ENCODE measurements at regions not wholly inside any gene's neighbourhood (a gene's known extent, or its start where the extent isn't known, plus 50 kb on each side); places are given as distances from the start of the nearest gene placed in this dataset.

- CTCF ChIA-PET: no interaction called here
Measured at GRCh38 chr6:101080597-101080996, 199.5 kb upstream of the ASCC3 start.

DNA sequence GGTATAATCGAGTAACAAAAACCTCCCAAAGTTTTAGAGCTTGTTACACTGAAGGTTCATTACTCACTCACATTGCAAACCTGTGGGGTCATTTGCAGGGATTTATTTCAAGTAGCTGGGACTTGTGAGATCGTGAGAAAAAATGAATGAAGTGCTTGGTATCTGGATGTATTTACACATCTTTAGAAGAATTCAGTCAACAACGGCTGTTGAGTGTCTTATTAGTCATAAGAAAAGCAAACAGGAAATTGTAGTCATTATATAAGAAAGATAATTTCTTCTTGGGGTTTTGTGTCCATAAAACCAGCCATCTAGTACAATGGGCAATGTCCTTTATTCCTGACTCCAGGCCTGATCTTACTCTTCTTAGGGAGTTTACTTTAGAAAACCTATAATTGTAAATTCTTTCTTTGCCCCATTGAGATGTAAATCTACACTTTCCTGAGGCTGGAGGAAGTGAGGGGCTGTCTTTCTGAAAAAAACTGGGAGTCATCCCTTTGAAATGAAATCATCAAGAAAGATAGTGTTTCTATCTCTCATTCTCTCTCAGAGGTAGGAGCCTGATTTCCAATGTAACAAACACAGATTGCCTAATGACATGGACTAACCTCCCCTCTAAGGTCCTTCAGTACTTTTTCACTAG, 202.5 kb upstream of the ASCC3 start:
- Histone ChIP-seq H3K27ac (ENCODE audit: insufficient read depth in 1 of 2, low read depth in 1 of 2, low read length in 2 of 2, poor library complexity in 1 of 2, severe bottlenecking in 2 of 2) (no peak overlapping the region), H3K9me3 (ENCODE audit: control extremely low read depth in 1 of 5, control insufficient read depth in 4 of 5, insufficient read depth in 2 of 5, low read depth in 1 of 5, low read length in 4 of 5) (no peaks in the 10 kb centered on the region), H3K27me3 (replicated peaks in 2 of 5; ENCODE audit: control insufficient read depth in 4 of 5, insufficient read depth in 5 of 5, low read length in 4 of 5) (no peaks in the 10 kb centered on the region), H3K4me1 (ENCODE audit: control extremely low read depth in 1 of 4, control insufficient read depth in 4 of 4, insufficient read depth in 4 of 4, low read length in 3 of 4) (no peaks in the 10 kb centered on the region), H3K36me3 (ENCODE audit: control insufficient read depth in 4 of 4, insufficient read depth in 4 of 4, low read length in 3 of 4) (no peaks in the 10 kb centered on the region), H3K4me3 (ENCODE audit: control insufficient read depth in 1 of 7, extremely low read depth in 1 of 7, insufficient read depth in 4 of 7, low read depth in 2 of 7, low read length in 6 of 7) (no peak overlapping the region)
- ChIA-PET CTCF (no interaction called here), POLR2A (no interaction called here)
- DNase-seq: no peak
- WGBS (ENCODE audit: insufficient coverage): no CpG with 5 or more reads among the region's 3 CpGs

More at GRCh38 chr6:101080597-101080996, 199.5 kb upstream of the ASCC3 start:
- H3K4me1 ChIP-seq (ENCODE audit: control extremely low read depth in 1 of 4, control insufficient read depth in 4 of 4, insufficient read depth in 4 of 4, low read length in 3 of 4): no peaks in the 10 kb centered on the region
- no peak overlapping the region for H3K4me3 ChIP-seq (ENCODE audit: control insufficient read depth in 1 of 7, extremely low read depth in 1 of 7, insufficient read depth in 4 of 7, low read depth in 2 of 7, low read length in 6 of 7)
- DNase-seq: no peak
- WGBS (ENCODE audit: insufficient coverage): 100% methylated on average over 1 of the region's 2 CpGs
- no peaks in the 10 kb centered on the region for H3K9me3 ChIP-seq (ENCODE audit: control extremely low read depth in 1 of 5, control insufficient read depth in 4 of 5, insufficient read depth in 2 of 5, low read depth in 1 of 5, low read length in 4 of 5)
- H3K27me3 ChIP-seq (replicated peaks in 2 of 5; ENCODE audit: control insufficient read depth in 4 of 5, insufficient read depth in 5 of 5, low read length in 4 of 5): no peaks in the 10 kb centered on the region
- no peaks in the 10 kb centered on the region for H3K36me3 ChIP-seq (ENCODE audit: control insufficient read depth in 4 of 4, insufficient read depth in 4 of 4, low read length in 3 of 4)
- POLR2A ChIA-PET: no interaction called here
- no peak overlapping the region for H3K27ac ChIP-seq (ENCODE audit: insufficient read depth in 1 of 2, low read depth in 1 of 2, low read length in 2 of 2, poor library complexity in 1 of 2, severe bottlenecking in 2 of 2)

GRCh38 chr6:101085327-101085726, 204.2 kb upstream of the ASCC3 start:
- Histone ChIP-seq H3K4me3 (ENCODE audit: control insufficient read depth in 1 of 7, extremely low read depth in 1 of 7, insufficient read depth in 4 of 7, low read depth in 2 of 7, low read length in 6 of 7) (no peak overlapping the region), H3K36me3 (ENCODE audit: control insufficient read depth in 4 of 4, insufficient read depth in 4 of 4, low read length in 3 of 4) (no peaks in the 10 kb centered on the region), H3K9me3 (ENCODE audit: control extremely low read depth in 1 of 5, control insufficient read depth in 4 of 5, insufficient read depth in 2 of 5, low read depth in 1 of 5, low read length in 4 of 5) (no peaks in the 10 kb centered on the region), H3K27me3 (replicated peaks in 2 of 5; ENCODE audit: control insufficient read depth in 4 of 5, insufficient read depth in 5 of 5, low read length in 4 of 5) (no peaks in the 10 kb centered on the region), H3K4me1 (ENCODE audit: control extremely low read depth in 1 of 4, control insufficient read depth in 4 of 4, insufficient read depth in 4 of 4, low read length in 3 of 4) (no peaks in the 10 kb centered on the region), H3K27ac (ENCODE audit: insufficient read depth in 1 of 2, low read depth in 1 of 2, low read length in 2 of 2, poor library complexity in 1 of 2, severe bottlenecking in 2 of 2) (no peak overlapping the region)
- WGBS (ENCODE audit: insufficient coverage): 33% methylated on average over 1 of the region's 3 CpGs
- ChIA-PET CTCF (no interaction called here), POLR2A (no interaction called here)
- no peak for DNase-seq

DNA sequence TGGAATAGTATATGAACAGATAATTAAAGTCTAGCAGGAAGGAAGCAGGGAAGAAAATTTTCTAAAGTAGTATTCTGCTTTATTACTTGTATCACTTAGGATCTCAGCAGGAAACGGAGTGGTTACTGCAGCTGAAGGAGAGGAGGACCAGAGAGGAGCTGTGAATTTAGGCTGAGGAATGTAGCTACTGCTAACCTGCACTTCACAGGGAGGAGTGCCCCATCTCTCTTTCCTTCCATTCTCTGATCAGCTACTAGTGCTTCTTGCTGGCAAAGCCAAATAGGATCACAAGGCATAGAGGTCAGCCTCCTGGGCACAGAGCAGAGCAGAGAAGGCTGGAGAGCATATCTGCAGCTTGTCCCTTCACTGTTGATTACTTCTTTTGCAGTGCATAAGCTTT, 205.3 kb upstream of the ASCC3 start:
- no peaks in the 10 kb centered on the region for H3K27me3 ChIP-seq (replicated peaks in 2 of 5; ENCODE audit: control insufficient read depth in 4 of 5, insufficient read depth in 5 of 5, low read length in 4 of 5)
- no peaks in the 10 kb centered on the region for H3K9me3 ChIP-seq (ENCODE audit: control extremely low read depth in 1 of 5, control insufficient read depth in 4 of 5, insufficient read depth in 2 of 5, low read depth in 1 of 5, low read length in 4 of 5)
- no peak for DNase-seq
- 33% methylated on average over 1 of the region's 1 CpG for WGBS (ENCODE audit: insufficient coverage)
- no peaks in the 10 kb centered on the region for H3K36me3 ChIP-seq (ENCODE audit: control insufficient read depth in 4 of 4, insufficient read depth in 4 of 4, low read length in 3 of 4)
- H3K27ac ChIP-seq (ENCODE audit: insufficient read depth in 1 of 2, low read depth in 1 of 2, low read length in 2 of 2, poor library complexity in 1 of 2, severe bottlenecking in 2 of 2): no peak overlapping the region
- H3K4me3 ChIP-seq (ENCODE audit: control insufficient read depth in 1 of 7, extremely low read depth in 1 of 7, insufficient read depth in 4 of 7, low read depth in 2 of 7, low read length in 6 of 7): no peak overlapping the region
- CTCF ChIA-PET: no interaction called here
- POLR2A ChIA-PET: no interaction called here
- no peaks in the 10 kb centered on the region for H3K4me1 ChIP-seq (ENCODE audit: control extremely low read depth in 1 of 4, control insufficient read depth in 4 of 4, insufficient read depth in 4 of 4, low read length in 3 of 4)

GRCh38 chr6:101088594-101088993, 207.5 kb upstream of the ASCC3 start:
- no CpG with 5 or more reads among the region's 2 CpGs for WGBS (ENCODE audit: insufficient coverage)
- no peak for DNase-seq
- POLR2A ChIA-PET: no interaction called here
- H3K27ac ChIP-seq (ENCODE audit: insufficient read depth in 1 of 2, low read depth in 1 of 2, low read length in 2 of 2, poor library complexity in 1 of 2, severe bottlenecking in 2 of 2): no peak overlapping the region
- no peaks in the 10 kb centered on the region for H3K4me1 ChIP-seq (ENCODE audit: control extremely low read depth in 1 of 4, control insufficient read depth in 4 of 4, insufficient read depth in 4 of 4, low read length in 3 of 4)
- CTCF ChIA-PET: no interaction called here
- no peak overlapping the region for H3K4me3 ChIP-seq (ENCODE audit: control insufficient read depth in 1 of 7, extremely low read depth in 1 of 7, insufficient read depth in 4 of 7, low read depth in 2 of 7, low read length in 6 of 7)
- H3K36me3 ChIP-seq (ENCODE audit: control insufficient read depth in 4 of 4, insufficient read depth in 4 of 4, low read length in 3 of 4): no peaks in the 10 kb centered on the region
- H3K9me3 ChIP-seq (ENCODE audit: control extremely low read depth in 1 of 5, control insufficient read depth in 4 of 5, insufficient read depth in 2 of 5, low read depth in 1 of 5, low read length in 4 of 5): peaks cover 0 to 5% (median 2%) of the 10 kb centered on the region in 5 experiments
- no peaks in the 10 kb centered on the region for H3K27me3 ChIP-seq (replicated peaks in 2 of 5; ENCODE audit: control insufficient read depth in 4 of 5, insufficient read depth in 5 of 5, low read length in 4 of 5)

- WGBS (ENCODE audit: insufficient coverage): no CpG with 5 or more reads among the region's 1 CpG
- ChIA-PET POLR2A (no interaction called here), CTCF (no interaction called here)
- no peak overlapping the region for H3K4me3 ChIP-seq (ENCODE audit: control insufficient read depth in 1 of 7, extremely low read depth in 1 of 7, insufficient read depth in 4 of 7, low read depth in 2 of 7, low read length in 6 of 7)
- H3K36me3 ChIP-seq (ENCODE audit: control insufficient read depth in 4 of 4, insufficient read depth in 4 of 4, low read length in 3 of 4): no peaks in the 10 kb centered on the region
- DNase-seq: no peak
- H3K9me3 ChIP-seq (ENCODE audit: control extremely low read depth in 1 of 5, control insufficient read depth in 4 of 5, insufficient read depth in 2 of 5, low read depth in 1 of 5, low read length in 4 of 5): peaks cover 0 to 5% (median 2%) of the 10 kb centered on the region in 5 experiments
- H3K4me1 ChIP-seq (ENCODE audit: control extremely low read depth in 1 of 4, control insufficient read depth in 4 of 4, insufficient read depth in 4 of 4, low read length in 3 of 4): no peaks in the 10 kb centered on the region
- no peak overlapping the region for H3K27ac ChIP-seq (ENCODE audit: insufficient read depth in 1 of 2, low read depth in 1 of 2, low read length in 2 of 2, poor library complexity in 1 of 2, severe bottlenecking in 2 of 2)
- no peaks in the 10 kb centered on the region for H3K27me3 ChIP-seq (replicated peaks in 2 of 5; ENCODE audit: control insufficient read depth in 4 of 5, insufficient read depth in 5 of 5, low read length in 4 of 5)
Measured at GRCh38 chr6:101089640-101090039, 208.5 kb upstream of the ASCC3 start.

GRCh38 chr6:101090281-101090680, 209.2 kb upstream of the ASCC3 start:
- ChIA-PET POLR2A (no interaction called here), CTCF (no interaction called here)
- Histone ChIP-seq H3K36me3 (ENCODE audit: control insufficient read depth in 4 of 4, insufficient read depth in 4 of 4, low read length in 3 of 4) (no peaks in the 10 kb centered on the region), H3K4me3 (ENCODE audit: control insufficient read depth in 1 of 7, extremely low read depth in 1 of 7, insufficient read depth in 4 of 7, low read depth in 2 of 7, low read length in 6 of 7) (no peak overlapping the region), H3K27ac (ENCODE audit: insufficient read depth in 1 of 2, low read depth in 1 of 2, low read length in 2 of 2, poor library complexity in 1 of 2, severe bottlenecking in 2 of 2) (no peak overlapping the region), H3K4me1 (ENCODE audit: control extremely low read depth in 1 of 4, control insufficient read depth in 4 of 4, insufficient read depth in 4 of 4, low read length in 3 of 4) (no peaks in the 10 kb centered on the region), H3K27me3 (replicated peaks in 2 of 5; ENCODE audit: control insufficient read depth in 4 of 5, insufficient read depth in 5 of 5, low read length in 4 of 5) (no peaks in the 10 kb centered on the region), H3K9me3 (ENCODE audit: control extremely low read depth in 1 of 5, control insufficient read depth in 4 of 5, insufficient read depth in 2 of 5, low read depth in 1 of 5, low read length in 4 of 5) (peaks cover 0 to 5% (median 2%) of the 10 kb centered on the region in 5 experiments)
- DNase-seq: no peak

Measured in common myeloid progenitor, CD34-positive (primary cell).